GM19351 (cell line): ENCODE measurements at regions not wholly inside any gene's neighbourhood (a gene's known extent, or its start where the extent isn't known, plus 50 kb on each side); places are given as distances from the start of the nearest gene placed in this dataset.
A peak's percentile ranks its signal among the peaks of the same experiment; 100 is the strongest.

ENCODE experiments used
- ATAC-seq: cut with Tn5 transposase; IDR thresholded peaks from one replicate; pipeline ENCODE4 v1.9.1; 2021; ENCODE audit warnings: mild to moderate bottlenecking, moderate library complexity; ENCODE audit not compliant: unreplicated experiment

DNA sequence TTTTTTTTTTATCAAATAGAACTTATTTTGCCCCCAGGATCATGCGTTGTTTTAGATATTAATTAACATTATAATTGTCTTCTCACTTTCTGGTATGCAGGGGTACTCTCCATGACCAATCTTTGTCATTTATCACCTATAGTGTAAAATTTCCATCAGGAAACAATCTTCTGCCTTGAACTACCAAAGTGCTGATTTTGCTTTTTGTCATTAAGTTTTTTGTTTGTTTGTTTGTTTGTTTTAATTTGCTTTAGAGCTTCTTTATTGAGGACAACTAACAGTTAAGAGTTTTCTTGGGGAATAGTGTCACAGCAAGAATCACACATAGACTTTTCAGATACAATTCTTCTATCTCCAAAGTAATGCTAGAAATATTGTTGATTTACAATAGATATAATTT, 171.2 kb upstream of the PRPS1L1 start:
- ATAC-seq: no peak

DNA sequence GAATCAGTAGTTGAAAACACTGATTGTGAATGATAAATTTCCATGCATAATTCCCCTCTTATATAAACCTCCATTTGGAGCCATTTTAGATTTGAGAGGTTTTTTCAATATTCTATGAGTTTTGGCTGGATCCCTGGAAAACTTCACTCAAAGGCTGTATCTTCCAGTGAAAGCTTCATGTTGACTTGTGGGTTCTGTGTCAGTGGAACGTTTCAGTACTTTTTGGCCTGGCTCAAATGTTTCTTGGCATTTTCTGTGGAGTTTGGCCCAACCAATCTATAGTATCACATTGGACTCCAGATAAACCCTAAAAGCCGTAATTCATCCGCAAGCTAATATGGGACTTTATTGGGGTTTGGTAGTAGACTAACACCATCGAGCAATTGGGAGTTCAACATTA, 172.6 kb upstream of the PRPS1L1 start:
- no peak for ATAC-seq

DNA sequence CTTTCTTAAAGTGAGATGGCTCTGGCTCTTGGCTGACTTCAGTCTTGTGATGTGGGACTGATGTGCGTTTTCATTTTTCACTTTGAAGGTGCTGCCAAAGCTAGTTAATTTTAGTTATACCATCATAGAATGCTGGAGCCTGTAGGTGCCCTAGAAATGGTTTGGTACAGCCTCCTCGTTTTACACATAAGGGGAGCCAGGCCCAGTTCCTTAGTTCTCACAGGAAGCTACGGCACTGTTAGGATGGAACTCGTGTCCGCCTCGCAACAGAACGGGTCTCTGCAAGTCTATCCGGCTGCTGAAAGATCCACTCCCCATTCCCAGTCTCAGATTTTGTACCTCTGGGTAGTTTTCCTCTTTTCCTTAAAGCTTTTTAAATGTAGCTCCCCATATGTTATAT, 173.2 kb upstream of the PRPS1L1 start:
- ATAC-seq: no peak

DNA sequence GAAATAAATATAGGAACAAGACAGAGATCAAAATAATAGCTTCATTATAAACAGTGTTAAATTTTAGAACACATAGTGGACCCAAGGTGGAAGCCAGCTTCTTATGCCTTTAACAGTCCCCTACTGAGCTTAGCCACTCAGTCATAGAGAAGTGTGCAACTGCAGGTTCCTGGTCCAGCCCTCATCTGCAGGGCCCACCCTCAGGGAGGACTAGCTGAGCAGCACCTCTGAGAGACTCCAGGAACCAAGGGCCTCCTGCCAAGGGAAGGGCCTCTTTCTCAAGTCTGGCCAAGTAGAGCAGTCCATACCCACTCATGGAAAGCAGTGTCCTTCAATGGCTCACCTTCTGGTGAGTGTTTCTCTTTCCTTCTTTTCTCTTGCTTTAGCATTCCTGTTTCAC, 173.7 kb upstream of the PRPS1L1 start:
- no peak for ATAC-seq

DNA sequence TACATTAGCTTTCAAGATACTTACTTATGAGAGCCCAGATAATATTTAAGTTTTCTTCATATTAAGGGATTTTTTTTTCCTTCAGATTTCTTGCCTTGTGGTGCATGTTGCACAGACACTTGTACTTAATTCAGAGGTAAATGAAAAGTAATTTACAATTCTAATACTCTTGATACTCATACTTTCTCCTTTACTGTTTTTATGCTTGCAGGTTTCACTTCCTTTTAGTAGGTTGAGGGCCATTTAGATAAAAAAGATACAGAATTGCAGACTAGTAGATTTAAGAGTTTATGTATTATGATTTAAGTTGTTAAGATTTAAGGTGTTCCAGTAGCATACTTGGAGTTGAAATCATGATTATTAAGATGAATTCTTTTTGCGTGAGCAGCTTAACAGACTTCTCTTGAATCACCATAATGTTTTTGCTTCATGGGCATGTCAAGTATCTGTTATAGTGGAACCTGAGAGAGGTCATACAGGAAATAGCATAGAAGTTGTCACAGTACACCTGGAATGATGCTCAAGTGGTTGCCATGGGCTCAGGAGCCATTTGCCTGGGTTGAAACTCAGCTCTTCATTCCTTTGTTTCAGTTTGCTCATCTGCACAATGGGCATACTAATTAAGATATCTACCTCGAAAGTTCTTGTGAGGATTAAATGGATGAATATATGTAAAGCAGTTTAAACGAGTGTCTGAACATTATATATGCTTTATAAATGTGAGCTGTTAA, 174.8 kb upstream of the PRPS1L1 start:
- peak; percentile 74 for ATAC-seq

DNA sequence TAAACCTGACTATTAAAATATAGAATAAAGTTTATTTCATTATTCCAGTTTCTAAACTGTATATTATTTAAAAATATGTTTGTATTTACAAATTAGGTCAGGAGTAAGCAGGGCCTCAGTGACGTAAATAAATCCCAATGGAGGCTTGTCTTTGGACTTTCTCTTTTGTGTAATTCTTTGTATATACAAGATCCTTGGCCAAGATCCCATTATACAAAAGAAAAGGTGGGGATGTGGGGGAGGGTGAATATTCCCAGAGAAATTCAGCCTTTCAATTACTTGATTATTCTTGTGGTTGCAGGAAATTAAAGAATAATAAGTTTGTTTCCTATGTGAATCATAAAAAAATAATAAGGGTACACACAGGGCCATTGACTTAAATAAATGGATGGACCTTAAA, 178.7 kb upstream of the PRPS1L1 start:
- ATAC-seq: no peak

DNA sequence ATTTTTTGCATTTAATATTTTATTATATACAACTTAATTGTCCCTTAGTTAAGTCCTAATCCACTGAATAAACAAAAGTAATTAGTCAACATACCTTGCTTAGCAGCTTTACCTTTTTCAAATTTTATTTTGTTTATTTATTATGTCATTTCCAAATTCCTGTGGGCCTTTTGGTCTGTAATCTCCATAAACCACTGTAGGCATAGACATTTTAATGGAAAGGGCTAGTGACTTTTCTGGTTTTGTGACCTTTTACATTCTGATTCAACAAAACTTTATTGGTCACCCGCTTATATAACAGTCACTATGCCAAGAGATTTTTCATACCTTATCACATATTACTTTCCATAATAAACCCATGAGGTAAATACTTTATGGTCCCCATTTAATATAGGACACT, 181.3 kb upstream of the PRPS1L1 start:
- no peak for ATAC-seq

DNA sequence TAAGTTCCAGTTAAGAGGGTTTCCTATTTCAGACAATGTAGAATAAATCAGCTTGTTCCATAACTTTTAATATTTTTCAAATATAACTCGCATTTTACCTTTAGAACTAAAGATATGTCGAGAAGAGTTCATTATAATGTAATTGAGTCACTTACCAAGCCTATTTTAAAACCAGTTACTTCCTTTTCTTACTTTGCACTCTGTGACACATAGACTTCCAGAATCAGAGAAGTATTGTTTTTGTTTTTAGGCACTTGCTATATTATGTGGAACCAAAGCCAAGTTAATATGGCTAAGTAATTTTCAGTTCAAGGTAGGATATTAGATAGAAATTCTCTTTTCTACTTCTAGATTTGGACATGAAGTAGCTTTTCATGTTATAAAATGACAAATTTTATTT, 182.7 kb upstream of the PRPS1L1 start:
- no peak for ATAC-seq

DNA sequence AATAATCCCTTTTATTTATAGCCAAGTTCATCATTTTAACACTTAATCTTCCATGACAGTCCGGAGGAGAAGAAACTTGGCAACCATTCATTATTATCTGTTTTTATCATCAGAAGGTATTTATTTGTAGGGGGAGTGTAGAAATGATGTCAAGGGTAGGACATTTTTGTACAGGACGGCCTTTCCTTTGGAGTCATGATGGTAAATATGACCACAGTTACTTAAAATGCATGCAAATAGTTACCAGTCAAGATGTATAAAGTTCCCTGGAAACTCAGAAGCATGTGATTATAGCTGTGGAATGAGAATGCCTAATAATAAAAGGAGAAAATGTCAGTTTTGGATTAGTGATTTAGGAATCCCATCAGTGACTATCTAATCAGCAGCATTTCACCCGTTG, 183.1 kb upstream of the PRPS1L1 start:
- ATAC-seq: no peak

DNA sequence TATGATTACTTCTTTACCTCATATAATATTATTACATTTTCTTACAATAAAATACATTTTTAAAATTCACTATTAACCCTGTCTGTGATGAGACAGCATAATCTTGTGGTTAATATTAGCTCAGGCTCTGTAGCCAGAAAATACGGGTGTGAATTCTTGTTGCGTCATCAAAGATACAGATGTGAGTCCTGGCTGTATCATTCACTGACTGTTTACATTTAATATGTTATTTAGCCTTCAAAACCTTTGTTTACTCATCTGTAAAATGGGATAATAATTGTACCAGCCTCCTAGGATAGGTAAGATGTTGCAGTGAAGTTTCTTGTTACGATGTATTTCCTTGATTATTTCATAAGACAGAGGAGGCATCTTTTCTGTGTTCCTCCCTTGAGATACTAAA, 184.7 kb upstream of the PRPS1L1 start:
- ATAC-seq: no peak

DNA sequence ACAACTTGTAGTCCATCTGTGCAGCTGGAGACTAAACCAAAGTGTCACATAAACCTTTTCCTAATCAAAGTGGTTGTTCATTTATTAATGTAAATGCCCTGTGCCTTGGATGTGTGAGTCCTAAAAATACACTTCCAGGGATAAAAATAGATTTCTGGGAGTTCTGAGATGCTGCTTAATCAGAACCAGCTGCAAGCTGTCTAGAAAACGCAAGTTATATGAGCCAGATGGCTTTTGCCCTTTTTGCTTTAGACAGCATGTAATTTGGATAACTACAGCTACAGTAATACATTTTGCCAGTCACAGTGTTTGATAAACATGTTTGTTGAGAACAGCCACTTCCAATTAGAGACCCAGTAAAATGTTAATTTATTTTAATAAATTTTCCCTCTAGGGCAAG, 185.1 kb upstream of the PRPS1L1 start:
- no peak for ATAC-seq

DNA sequence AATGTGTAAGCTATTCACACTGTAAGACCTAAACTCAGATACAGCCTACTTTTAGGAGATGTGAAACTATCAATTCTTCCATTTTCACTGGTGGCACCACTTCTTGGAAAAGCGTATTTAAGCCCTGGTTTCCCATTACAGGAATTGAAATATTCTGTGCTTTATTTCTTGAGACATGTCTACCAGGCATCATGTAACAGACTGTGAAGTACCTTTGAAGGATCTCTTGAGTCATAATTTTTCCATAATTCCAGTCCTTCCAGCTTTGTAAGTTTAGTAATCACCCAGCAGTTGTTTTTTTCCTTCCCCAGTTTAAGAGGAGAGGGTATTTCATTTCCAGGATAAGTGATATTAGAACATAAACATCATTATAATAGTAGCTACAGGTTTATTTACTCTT, 186.0 kb upstream of the PRPS1L1 start:
- no peak for ATAC-seq

DNA sequence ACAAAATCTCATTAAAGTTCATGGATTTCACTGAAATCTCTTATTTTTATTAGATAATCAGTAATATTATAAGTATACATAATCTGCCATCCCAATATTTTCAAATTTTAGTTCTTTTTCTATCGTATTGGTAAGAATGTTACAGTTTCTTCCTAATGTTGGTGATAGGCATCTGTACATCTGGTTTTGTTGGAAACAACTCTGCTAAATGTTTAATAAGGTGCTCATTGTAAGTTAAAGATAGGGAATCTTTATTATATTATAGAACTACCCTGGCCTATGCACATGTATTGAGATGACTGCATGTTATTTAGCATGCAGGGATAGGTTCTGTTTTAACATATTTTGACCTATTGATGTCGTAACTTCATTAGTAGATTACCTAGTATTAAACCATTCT, 188.6 kb upstream of the PRPS1L1 start:
- no peak for ATAC-seq

DNA sequence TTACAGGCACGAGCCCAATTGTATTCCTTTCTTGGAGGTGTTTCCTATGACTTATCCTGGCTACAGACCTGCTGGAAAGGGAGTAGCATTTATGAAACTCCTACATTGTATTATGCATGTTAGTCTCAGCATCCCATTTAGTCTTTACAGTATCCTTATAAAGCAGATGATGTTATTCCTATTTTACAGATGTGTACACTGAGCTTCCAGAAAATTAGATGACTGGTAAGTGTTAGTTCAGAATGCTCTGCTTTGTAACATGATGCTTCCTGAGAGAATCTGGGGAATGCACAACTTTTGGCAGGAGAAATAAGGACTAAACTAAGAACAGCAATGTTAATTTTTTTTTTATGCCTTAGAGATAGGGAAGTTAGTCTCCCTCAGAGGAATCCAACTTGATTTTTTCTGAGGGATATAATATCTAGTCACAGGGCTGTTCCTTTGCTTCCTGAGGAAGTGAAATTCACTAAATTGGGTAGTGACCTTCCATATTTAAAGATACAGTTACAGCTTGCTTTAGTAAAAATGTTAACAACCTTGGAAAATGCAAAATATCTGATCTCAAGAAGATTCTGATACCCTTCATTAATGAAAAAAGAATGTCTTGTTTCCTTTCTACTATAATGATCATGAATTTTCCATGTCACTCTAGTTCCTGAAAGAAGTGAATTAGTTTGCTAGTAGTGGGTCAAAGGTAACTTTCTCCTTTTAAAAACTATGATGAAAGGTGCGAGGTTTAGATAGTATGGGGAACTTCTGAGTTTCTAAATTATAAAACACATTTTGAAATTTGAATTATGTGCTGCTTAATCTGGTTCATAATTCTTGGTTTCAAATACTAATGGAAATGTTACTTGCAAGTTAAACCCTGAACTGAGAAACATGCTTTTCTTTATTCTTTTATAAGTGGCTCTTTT, 194.0 kb upstream of the PRPS1L1 start:
- no peak for ATAC-seq

DNA sequence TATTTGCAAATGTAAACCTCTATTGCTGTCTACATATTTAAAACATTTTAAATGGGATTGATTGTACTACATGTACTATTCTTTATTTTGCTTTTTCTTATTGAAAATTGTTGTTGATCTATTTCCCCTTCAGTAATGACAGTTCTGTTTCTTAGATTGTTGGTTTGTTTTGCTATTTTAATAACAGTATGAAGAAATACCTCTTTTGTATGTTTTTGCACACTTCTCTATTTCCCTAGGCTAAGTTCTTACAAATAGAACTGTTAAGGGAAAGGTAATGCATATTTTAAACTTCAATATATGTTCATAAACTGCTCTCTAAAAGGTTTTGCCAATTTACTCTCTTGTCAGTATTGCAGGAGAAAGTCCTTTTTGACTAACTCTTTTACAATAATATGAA, 195.0 kb upstream of the PRPS1L1 start:
- ATAC-seq: no peak

DNA sequence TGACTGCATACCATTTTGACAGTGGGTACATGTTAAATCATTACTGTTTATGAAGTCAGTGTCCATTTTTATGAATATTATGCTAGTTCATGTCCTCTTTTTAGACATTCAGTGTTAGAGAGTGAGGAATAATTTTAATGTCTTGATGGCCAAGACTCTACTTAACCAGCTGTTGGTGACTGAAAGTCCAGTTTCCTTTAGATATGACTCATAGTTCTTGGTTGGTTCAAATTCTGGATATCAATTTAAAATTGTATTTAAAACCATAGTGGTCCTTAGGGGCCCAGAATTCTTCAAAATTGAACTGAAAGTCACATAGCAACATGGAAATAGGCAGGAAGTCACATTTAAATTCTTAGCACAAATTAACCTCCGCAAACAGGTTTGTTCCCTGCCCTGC, 196.5 kb upstream of the PRPS1L1 start:
- ATAC-seq: peak; percentile 42

DNA sequence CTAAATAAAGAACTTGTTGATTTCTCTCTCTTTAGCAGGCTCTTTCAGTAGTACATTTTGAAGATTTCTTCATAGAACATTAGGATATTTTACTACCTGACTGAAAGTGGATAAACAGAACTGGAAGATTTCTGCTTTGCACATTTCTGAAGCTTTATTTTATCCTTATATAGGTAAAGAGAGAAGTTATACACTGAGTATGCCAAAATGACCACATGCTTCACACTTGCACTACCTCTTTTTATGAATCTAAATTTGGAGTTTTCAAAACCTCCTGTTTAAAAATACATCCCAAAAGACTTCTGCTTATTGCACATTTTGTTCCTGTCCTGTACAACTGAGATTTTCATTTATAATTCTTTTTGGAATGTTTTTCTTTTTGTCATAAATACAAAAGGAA, 197.4 kb upstream of the PRPS1L1 start:
- peak; percentile 76 for ATAC-seq

DNA sequence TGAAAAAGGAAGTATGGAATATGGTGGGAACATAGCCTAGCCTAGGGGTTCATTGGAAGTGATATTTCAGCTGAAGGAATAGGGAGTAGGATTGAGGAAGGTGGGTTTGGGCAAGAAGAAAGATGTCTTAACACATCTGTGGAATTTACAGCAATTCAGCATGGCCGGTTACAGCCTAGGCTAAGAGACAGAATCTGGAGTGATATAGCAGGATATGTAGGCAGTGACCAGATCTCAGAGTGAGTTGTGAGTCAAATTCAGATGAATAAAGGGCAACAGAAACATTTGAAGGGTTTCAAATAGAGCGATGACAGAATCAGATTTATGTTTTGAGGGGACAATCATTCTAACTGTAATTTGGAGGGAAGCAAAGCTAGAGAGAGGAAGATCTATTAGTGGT, 199.0 kb upstream of the PRPS1L1 start:
- no peak for ATAC-seq

DNA sequence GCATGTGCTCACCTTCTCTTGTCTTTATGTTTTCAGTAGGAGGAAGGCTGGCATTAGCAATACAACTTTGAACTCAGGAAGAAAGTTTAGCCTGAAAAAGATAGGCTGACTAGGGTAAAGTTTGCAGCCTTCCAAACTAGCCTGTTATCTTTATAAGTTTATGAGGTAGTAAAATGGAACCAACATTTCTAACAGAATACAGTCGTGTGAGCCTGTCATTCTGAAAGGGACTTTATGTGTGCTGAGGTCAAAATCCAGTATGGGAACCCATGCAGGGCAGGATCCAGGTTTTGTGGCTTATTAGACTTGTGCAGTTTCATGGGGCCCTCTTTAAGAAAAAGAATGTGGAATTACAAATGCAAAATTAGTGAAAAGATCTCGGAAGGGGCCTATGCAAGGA, 201.0 kb upstream of the PRPS1L1 start:
- ATAC-seq: no peak

DNA sequence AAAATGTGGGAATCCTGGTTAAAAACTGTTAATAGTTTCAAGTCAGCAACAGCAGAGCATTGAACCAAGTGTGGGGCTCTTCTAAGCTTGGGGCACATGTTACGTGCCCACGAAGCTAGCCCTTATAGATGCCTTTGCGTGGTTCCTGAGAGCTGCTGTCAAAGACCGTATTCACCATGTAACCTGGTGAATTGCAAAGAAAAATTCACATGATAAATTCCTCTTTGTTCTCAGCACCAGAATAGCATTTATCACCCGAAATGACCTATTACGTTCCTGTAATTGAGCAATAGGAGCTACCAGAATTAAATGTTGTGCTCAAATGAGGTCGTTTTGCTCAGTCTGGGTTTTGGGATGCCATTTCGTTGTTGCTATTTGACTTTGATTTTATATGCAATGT, 202.6 kb upstream of the PRPS1L1 start:
- ATAC-seq: no peak

DNA sequence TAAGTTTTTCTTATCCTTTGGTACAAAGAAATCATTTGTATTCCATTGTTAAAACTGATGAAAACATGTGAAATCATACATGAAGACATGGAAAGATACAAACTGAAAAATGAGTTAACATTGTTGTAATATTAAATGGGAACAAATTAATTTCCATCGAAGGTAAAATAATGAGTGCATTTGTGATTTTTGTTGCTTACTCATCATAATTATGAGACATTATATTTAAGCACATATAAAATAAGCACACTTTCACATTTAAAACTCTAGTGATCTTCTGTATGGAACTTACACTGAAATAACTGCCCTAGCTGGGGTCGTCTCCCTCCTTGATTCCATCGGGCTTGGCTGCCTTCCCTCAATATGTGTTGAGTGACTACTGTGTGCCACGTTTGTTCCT, 204.2 kb upstream of the PRPS1L1 start:
- no peak for ATAC-seq

DNA sequence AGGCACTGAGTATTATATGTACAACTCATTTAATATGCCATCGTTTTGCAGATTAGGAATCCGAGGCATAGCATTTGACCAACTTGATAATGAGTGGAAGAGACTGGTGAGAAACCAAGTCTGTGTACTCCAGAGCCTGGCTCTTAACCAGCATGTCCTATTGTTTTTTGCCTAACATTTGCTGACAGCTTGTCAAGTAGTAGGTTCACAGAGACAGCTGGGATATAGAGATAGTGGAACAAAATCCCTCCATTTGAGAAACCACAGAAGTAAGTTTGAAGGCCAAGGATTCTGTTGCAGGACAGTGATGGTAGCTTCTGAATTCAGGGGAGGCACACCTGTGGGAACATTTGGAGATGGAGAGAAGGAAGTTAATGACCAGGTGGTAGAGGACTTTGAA, 206.9 kb upstream of the PRPS1L1 start:
- no peak for ATAC-seq
